ENCODE measurements at regions not wholly inside any gene's neighbourhood (a gene's known extent, or its start where the extent isn't known, plus 50 kb on each side); places are given as distances from the start of the nearest gene placed in this dataset.

DNA sequence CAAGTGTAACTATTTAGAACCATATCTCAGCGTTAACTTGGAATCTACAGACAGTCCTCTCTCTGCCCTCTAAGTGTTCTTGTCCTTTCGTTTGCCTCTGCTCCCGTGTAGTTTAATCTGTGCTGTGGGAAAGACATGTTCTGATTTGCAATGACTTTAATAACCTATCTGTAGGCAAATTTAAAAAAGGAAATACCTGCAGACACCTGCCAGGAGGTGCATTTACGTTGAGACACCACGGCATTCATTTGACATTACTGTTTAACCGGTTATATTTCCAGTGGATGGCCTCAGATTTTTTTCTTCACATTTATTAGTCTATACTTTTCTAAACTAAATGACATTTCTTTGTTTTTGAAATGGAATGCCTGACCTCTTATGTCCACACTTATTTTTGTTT lies 997.9 kb upstream of the PCDH7 start:
- H3K4me1 ChIP-seq (ENCODE audit: control insufficient read depth, extremely low read depth, insufficient read depth, low read length): no peaks in the 10 kb centered on the region
- dilution Hi-C loops (cut with MboI; ENCODE audit: extremely low pct_ligation_motif_present, low sequenced_read_pairs): no loop called here
- H3K9ac ChIP-seq (replicated peaks; ENCODE audit: extremely low read depth, insufficient read depth, low read length): no peak overlapping the region
- FAIRE-seq: no peak
- no peaks in the 10 kb centered on the region for H3K79me2 ChIP-seq (ENCODE audit: control insufficient read depth, insufficient read depth, low read length)
- H4K20me1 ChIP-seq (replicated peaks; ENCODE audit: control insufficient read depth, extremely low read depth, insufficient read depth, low read length): no peaks in the 10 kb centered on the region
- intact Hi-C loops (cut with micrococcal nuclease): no loop called here
- no peaks in the 10 kb centered on the region for H3K9me1 ChIP-seq (replicated peaks; ENCODE audit: control insufficient read depth, extremely low read depth, insufficient read depth, low read length)
- no peaks in the 10 kb centered on the region for H3K36me3 ChIP-seq (ENCODE audit: control insufficient read depth in 2 of 2, extremely low read depth in 1 of 2, insufficient read depth in 2 of 2, low read length in 2 of 2)
- no peaks in the 10 kb centered on the region for H3K27me3 ChIP-seq (ENCODE audit: control insufficient read depth in 2 of 2, insufficient read depth in 2 of 2, low read length in 2 of 2)
- ChIA-PET POLR2A (no interaction called here), CTCF (no interaction called here)
- no peak for DNase-seq (ENCODE audit: low read depth, low spot score)
- H3K4me3 ChIP-seq (replicated peaks in 1 of 3; ENCODE audit: insufficient read depth in 1 of 3, low read depth in 1 of 3, low read length in 3 of 3): no peak overlapping the region
- H2AFZ ChIP-seq (ENCODE audit: low read depth, low read length): no peak overlapping the region
- no peak overlapping the region for H3K27ac ChIP-seq (ENCODE audit: insufficient read depth, low read depth, low read length)
- TF ChIP-seq POLR2A (IDR thresholded peaks at IDR 0.05; ENCODE audit: low read depth, low read length) (no peak), GATA2 (IDR thresholded peaks at IDR 0.05; ENCODE audit: insufficient read depth, insufficient read length, low read depth, low read length) (no peak), JUN (IDR thresholded peaks at IDR 0.05; ENCODE audit: borderline replicate concordance, insufficient read depth, insufficient read length, low read depth) (no peak), POLR2AphosphoS5 (IDR thresholded peaks at IDR 0.05; ENCODE audit: insufficient read depth, low read depth, low read length) (no peak), EZH2 (IDR thresholded peaks at IDR 0.05; ENCODE audit: borderline replicate concordance, low read depth, low read length, severe bottlenecking) (no peak), MYC (IDR thresholded peaks at IDR 0.05; ENCODE audit: low read depth, low read length) (no peak), FOS (IDR thresholded peaks at IDR 0.05; ENCODE audit: borderline replicate concordance, insufficient read depth, low read length) (no peak)
- TF ChIP-seq, protein P1, sequence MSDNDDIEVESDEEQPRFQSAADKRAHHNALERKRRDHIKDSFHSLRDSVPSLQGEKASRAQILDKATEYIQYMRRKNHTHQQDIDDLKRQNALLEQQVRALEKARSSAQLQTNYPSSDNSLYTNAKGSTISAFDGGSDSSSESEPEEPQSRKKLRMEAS (IDR thresholded peaks at IDR 0.05; ENCODE audit: insufficient read depth, insufficient read length): no peak
- TF ChIP-seq, protein P2, sequence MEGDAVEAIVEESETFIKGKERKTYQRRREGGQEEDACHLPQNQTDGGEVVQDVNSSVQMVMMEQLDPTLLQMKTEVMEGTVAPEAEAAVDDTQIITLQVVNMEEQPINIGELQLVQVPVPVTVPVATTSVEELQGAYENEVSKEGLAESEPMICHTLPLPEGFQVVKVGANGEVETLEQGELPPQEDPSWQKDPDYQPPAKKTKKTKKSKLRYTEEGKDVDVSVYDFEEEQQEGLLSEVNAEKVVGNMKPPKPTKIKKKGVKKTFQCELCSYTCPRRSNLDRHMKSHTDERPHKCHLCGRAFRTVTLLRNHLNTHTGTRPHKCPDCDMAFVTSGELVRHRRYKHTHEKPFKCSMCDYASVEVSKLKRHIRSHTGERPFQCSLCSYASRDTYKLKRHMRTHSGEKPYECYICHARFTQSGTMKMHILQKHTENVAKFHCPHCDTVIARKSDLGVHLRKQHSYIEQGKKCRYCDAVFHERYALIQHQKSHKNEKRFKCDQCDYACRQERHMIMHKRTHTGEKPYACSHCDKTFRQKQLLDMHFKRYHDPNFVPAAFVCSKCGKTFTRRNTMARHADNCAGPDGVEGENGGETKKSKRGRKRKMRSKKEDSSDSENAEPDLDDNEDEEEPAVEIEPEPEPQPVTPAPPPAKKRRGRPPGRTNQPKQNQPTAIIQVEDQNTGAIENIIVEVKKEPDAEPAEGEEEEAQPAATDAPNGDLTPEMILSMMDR (IDR thresholded peaks at IDR 0.05; ENCODE audit: extremely low read depth in 1 of 2, insufficient read depth in 1 of 2, low read depth in 1 of 2, low read length in 2 of 2): no peak
- BruUV-seq (replicated peaks): no TSS peak
- no peaks in the 10 kb centered on the region for H3K9me3 ChIP-seq (replicated peaks; ENCODE audit: control insufficient read depth, insufficient read depth, low read length)
- H3K4me2 ChIP-seq (ENCODE audit: insufficient read depth, low read length): no peak overlapping the region

Data from endothelial cell of umbilical vein (primary cell).